ENCODE measurements at regions not wholly inside any gene's neighbourhood (a gene's known extent, or its start where the extent isn't known, plus 50 kb on each side); places are given as distances from the start of the nearest gene placed in this dataset.
A peak's percentile ranks its signal among the peaks of the same experiment; 100 is the strongest.

GRCh38 chr18:60134806-60135205 is 235.0 kb downstream of the PMAIP1 start:
- DNase-seq (ENCODE audit: low read depth): no peak

DNA sequence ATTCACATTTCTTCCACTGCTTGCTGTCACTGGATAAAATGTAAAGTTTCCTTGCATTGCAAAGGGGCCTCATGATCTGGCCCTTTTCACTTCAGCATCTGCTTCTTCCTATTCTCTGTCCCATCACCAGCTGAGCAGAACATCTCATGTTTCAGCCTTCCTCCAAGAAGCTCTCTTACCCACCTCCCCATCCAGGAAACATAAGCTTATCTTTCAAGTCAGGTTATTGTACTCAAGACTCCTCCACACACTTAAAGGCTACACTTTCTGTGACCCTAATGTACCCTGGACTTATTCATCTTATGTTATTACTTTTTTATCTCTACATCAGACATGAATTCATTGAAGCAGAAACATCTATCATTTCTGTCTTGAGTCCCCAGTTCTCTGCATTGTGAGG is 230.5 kb downstream of the PMAIP1 start:
- DNase-seq (ENCODE audit: low read depth): no peak

DNA sequence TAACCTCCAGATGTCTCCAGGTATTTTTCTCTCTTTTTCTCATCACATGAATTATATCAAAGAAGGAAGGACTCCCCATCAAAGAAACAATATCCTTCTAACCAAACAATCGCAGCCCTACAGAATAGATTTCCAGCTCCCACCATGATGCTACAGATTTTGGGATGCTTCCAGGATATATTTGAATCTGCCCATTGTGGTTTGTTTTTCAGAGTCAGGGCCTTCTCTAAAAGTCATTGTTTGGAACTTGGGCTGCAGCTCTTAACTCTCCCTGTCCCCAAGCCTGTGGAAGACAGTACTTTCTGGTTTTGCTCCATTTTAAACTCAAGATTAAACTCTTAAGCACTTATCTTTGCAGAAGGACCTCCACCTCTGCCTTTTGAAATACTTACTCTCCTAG is 223.2 kb downstream of the PMAIP1 start:
- DNase-seq (ENCODE audit: low read depth): no peak

DNA sequence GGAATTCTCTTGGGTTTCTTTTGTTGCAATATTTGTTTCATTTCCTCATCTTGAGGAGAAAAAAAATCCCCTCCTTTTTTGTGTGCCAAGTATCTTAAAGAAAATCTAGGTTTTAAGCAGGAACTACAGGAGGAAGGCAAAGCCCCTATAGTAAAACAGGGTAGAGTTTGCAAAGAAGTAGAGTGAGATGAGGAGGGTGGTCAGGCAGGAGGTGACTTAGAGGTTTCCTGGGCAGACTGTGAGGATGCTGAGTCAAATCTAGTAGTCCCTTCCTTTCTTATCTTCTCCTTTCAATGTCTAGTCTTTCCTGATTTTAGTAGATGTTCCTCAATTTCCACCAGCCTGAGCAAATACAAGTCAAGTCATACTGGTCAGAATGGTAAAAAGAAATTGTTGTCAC is 222.5 kb downstream of the PMAIP1 start:
- DNase-seq (ENCODE audit: low read depth): no peak

DNA sequence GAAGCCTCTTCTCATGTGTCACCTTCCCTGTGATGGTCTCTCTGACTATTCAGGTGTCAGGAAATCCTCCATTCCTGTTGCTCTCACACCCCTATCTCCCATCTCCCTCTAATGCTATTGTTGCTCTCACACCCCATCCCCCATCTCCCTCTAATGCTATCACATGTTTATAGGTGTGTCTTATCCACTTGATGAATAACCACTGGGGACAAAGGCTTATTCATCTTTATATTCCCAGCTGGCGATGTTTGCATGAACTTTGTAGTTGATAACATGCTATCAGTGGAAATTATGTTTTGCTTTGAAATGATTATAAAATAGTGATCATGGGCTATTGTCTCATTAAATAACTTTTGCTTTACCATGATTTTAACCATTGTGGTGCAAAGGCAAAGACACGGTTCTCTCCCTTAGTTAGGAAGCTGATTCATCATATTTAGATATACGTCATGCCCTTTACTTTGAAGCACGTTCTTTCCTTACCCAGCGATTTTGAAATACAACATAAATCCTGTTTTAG is 220.5 kb downstream of the PMAIP1 start:
- DNase-seq (ENCODE audit: low read depth): no peak

DNA sequence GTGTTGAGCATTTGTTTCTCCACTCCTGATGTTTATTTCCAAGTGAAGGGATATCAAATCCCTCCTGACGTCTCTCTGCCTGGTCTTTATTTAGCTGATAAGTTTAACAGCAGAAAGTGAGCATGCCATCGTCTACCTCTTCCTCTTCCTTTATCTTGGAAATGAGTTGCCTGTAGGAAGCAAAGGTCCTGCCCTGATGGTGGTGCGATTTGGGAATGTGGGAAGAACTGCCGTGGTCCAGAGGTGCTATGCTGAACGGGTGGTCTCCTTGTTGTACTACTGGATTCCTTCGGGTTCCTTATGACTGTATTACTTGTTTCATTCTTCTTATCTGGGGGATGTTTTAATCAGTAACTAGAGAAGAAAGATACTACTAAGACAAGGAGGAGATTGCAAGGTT is 217.5 kb downstream of the PMAIP1 start:
- no peak for DNase-seq (ENCODE audit: low read depth)

DNA sequence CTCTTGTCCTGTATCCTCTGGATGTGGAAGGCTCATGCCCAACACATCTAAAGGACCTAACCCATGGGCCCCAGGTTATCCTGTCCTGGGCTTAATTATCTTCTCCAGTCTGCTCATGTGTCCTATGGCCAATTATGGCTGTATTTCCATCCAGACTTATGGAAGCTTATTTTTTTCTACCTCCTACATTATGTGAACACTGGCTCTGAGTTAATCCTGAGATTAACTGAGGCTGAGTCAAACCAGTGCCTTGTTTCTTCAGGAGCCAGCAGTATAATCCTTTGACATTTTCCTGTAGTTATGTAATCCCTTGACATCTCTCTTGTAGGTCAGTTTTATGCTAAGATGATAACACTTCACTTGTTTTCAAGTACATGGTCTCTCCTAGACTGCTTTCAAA is 213.6 kb downstream of the PMAIP1 start:
- no peak for DNase-seq (ENCODE audit: low read depth)

- no peak for DNase-seq (ENCODE audit: low read depth)
Measured at GRCh38 chr18:60112369-60112768, 212.6 kb downstream of the PMAIP1 start.

DNA sequence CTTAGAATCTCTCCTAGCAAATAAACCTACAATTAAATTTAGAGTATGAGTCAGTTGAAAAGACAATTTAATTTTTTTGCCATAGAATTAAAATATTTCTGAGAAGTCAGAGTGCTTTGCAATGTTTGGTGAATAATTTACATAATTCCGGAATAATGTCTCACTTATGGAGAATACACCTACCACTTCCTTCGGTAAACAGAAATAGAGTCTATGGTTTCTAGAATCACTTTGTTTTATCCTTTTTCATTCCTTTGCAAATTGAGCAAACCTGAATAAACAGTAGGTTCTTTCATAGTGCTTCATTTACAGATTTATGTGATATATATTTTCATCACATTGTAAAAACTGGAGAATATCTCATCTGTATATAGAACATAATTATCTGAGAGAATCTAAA is 211.7 kb downstream of the PMAIP1 start:
- no peak for DNase-seq (ENCODE audit: low read depth)

GRCh38 chr18:60110836-60111235 is 211.0 kb downstream of the PMAIP1 start:
- no peak for DNase-seq (ENCODE audit: low read depth)

GRCh38 chr18:60100778-60101177 is 201.0 kb downstream of the PMAIP1 start:
- no peak for DNase-seq (ENCODE audit: low read depth)

GRCh38 chr18:60099709-60100108 is 199.9 kb downstream of the PMAIP1 start:
- DNase-seq (ENCODE audit: low read depth): no peak

DNA sequence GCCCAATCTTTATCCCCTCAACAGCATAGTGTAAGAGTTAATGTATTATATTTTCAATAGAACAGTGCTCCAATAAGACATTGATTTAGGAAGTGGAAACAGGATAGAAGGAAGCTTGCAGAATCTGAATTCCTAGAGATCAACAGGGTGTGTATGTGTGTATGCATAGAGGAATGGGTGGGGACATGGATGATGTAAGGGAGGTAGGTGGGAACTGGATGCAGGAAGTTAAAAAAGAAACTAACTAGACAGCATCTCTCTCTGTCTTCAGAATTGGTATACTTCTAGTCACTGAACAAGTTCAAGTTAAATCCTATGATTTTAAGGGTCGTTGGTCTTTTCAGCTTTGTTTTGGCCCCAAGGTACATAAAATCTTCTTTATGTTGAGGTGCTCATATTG is 196.6 kb downstream of the PMAIP1 start:
- DNase-seq (ENCODE audit: low read depth): peak; percentile 1

GRCh38 chr18:60092073-60092472 is 192.3 kb downstream of the PMAIP1 start:
- DNase-seq (ENCODE audit: low read depth): no peak

DNA sequence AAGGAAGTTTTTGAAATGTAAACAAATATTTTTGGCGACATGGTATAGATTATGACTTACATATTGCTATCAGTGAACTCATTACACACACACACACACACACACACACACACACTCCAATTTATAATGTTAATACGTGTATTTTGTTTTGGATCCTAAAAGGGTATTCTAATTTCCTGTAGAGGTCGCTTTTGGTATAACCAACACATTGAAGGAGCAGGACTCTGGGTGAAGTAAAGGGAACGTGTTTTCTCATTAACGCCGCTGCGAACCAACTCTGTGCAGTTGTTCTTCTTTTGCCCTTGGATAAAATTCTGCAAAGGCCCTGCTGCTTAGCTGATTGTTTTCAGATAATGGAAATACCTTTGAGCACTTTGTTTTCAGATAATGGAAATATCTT is 190.4 kb downstream of the PMAIP1 start:
- no peak for DNase-seq (ENCODE audit: low read depth)

- no peak for DNase-seq (ENCODE audit: low read depth)
Measured at GRCh38 chr18:60082790-60083189, 183.0 kb downstream of the PMAIP1 start.

GRCh38 chr18:60082282-60082681 is 182.5 kb downstream of the PMAIP1 start:
- no peak for DNase-seq (ENCODE audit: low read depth)

DNA sequence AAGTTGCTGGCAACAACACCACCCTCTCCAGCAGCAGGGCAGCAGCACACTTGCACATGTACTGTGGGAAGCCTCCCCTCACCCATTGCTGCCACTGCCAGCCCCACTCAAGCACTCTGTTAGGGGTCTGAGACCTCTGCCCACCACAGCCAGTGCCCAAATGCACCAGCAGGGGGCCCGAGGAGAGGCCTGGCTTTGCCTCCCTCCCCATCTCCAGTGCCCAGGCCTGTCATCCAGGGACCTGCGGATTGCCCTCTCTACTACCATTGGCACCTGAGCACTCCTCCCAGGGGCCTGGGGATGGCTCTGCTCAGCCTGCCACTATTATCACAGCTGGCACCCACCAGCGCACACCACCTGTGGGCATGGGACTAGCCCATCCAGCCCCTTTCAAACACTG is 175.7 kb downstream of the PMAIP1 start:
- DNase-seq (ENCODE audit: low read depth): no peak

GRCh38 chr18:60070631-60071030 is 170.8 kb downstream of the PMAIP1 start:
- peak; percentile 31 for DNase-seq (ENCODE audit: low read depth)

DNA sequence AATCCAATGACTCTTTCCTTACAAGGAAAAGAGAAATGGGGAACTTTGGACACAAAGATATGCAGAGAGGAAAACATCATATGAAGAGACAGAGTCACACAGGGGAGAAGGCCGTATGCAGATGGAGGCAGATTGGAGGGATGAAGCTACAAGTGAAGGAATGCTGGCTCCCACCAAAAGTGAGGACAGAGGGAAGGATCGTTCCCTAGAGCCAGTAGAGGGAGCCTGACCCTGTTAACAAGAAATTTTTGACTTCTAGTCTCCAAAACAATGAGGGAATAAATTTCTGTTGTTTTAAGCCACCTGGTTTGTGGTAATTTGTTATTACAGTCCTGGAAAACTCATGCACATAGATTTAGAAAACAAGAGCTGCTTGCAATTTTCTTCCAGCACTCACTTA is 169.3 kb downstream of the PMAIP1 start:
- no peak for DNase-seq (ENCODE audit: low read depth)

DNA sequence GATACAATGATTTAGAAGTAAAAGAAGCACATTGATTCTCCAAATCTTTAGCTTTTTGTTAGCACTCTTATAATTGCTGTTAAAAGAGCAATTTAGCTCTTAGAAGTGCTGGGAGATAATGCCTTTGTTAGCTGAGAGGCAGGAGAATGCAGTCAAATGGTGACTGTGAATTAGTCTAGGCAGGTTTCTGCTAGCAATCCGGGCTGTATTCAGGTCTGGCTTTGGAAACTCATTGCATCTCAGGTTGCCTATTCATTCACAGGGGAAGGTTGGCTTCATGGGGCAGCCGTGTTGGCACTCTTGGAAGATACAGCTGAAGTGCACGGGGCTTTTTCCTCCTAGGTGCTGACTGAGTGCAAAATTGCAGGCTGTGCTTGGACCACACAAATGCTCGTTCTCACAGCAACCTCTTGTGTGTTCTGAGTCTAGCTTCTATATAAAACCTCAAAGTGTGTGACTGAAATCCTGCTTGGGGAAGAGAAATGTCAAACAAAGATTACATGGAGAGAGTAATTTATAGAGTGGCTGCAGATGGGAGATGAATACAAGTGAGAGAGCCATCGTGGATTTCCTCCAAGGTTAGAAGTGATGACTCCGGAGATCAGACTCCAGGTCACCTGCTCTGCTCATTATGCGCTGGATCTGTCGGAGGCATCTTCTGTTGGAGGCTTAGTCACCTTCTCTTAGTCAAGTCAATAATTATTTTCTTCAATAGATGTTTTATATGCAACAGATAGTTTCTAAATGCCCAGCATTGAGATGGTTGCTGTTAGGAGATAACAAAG is 167.8 kb downstream of the PMAIP1 start:
- DNase-seq (ENCODE audit: low read depth): no peak

DNA sequence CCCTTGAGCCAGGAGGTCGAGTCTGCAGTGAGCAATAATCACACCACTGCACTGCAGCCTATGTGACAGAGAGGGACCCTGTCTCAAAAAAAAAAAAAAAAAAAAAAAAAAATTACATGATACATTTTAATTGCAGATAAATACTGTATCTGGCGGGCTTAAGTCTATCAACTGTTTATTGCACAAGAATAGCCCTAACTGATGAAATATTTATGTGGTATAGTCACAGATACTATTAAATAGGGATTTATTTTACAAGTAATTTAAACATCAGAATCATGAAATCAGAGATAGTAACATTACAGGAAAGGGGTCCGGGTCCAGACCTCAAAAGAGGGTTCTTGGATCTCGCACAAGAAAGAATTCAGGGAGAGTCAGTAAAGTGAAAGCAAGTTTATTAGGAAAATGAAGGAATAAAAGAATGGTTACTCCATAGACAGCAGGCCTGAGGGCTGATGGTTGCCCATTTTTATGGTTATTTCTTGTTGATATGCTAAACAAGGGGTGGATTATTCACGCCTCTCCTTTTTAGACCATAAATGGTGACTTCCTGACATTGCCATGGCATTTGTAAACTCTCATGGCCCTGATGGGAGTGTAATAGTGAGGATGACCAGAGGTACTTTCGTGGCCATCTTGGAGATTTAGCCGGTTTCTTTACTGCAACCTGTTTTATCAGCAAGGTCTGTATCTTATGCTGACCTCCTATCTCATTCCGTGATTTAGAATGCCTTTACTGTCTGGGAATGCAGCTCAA is 166.6 kb downstream of the PMAIP1 start:
- no peak for DNase-seq (ENCODE audit: low read depth)

- DNase-seq (ENCODE audit: low read depth): peak; percentile 78
Measured at GRCh38 chr18:60064271-60064670, 164.5 kb downstream of the PMAIP1 start.
